ENCODE measurements at regions not wholly inside any gene's neighbourhood (a gene's known extent, or its start where the extent isn't known, plus 50 kb on each side); places are given as distances from the start of the nearest gene placed in this dataset.

DNA sequence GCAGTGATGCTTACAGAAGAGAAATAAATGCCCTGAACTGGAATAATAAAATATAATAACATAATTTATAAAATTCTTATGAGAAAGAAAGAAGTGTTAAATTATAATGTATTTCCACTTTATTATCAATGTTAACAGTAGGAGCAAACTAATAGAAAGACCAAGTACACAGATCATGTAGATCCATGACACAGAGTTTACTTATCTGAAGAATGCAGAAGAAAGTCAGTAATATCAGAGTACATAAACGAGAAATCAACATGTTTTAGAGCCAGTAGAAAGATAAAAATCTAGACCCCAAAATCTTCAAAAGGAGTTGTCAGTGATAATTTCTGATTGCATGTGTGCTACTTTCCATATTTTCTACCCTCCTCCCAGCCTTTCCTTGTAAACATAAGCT lies 334.8 kb upstream of the MANEA start:
- TF ChIP-seq, protein P1, sequence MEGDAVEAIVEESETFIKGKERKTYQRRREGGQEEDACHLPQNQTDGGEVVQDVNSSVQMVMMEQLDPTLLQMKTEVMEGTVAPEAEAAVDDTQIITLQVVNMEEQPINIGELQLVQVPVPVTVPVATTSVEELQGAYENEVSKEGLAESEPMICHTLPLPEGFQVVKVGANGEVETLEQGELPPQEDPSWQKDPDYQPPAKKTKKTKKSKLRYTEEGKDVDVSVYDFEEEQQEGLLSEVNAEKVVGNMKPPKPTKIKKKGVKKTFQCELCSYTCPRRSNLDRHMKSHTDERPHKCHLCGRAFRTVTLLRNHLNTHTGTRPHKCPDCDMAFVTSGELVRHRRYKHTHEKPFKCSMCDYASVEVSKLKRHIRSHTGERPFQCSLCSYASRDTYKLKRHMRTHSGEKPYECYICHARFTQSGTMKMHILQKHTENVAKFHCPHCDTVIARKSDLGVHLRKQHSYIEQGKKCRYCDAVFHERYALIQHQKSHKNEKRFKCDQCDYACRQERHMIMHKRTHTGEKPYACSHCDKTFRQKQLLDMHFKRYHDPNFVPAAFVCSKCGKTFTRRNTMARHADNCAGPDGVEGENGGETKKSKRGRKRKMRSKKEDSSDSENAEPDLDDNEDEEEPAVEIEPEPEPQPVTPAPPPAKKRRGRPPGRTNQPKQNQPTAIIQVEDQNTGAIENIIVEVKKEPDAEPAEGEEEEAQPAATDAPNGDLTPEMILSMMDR (IDR thresholded peaks at IDR 0.05; ENCODE audit: insufficient read depth, low read depth, low read length): no peak
- no peak for TF ChIP-seq EZH2 (IDR thresholded peaks at IDR 0.05; ENCODE audit: insufficient read depth, low read length)

Measured in astrocyte (in vitro differentiated cells and primary cell).